ENCODE measurements at regions not wholly inside any gene's neighbourhood (a gene's known extent, or its start where the extent isn't known, plus 50 kb on each side); places are given as distances from the start of the nearest gene placed in this dataset.

- TF ChIP-seq CTCF (IDR thresholded peaks at IDR 0.05) = peak; percentile 95
- no peak for TF ChIP-seq REST (IDR thresholded peaks at IDR 0.05; ENCODE audit: insufficient read depth in 1 of 2, low read depth in 2 of 2, low read length in 1 of 2)
- TF ChIP-seq TCF7L2 (IDR thresholded peaks at IDR 0.05; ENCODE audit: low read depth, low read length) = no peak
- TF ChIP-seq POLR2AphosphoS5 (IDR thresholded peaks at IDR 0.05; ENCODE audit: low read depth, low read length) = no peak
Observed at GRCh38 chr3:170811928-170812591, 57.9 kb downstream of the RPL22L1 start.

Data from Panc1 (cell line).